ENCODE measurements at regions not wholly inside any gene's neighbourhood (a gene's known extent, or its start where the extent isn't known, plus 50 kb on each side); places are given as distances from the start of the nearest gene placed in this dataset.
A peak's percentile ranks its signal among the peaks of the same experiment; 100 is the strongest.

DNA sequence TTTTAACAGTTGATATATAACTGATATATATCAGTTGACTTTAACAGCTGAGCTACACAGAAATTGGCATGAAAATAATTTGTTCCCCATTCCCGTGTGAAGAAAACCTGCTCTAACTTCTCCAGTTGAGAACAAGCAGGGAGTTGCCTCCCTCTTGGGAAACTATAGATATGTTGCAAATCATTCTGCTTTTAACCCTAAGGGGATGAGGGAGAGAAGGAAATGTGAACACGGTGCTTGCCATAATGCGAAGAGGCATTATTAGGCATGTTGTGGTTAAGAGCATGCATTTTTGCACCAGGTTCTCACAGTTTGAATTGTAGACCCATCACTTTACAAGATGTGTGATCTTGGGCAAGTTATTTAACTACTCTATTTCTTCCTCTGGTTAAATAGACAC is 453.7 kb downstream of the TENT5A start:
- TF ChIP-seq, protein P1, sequence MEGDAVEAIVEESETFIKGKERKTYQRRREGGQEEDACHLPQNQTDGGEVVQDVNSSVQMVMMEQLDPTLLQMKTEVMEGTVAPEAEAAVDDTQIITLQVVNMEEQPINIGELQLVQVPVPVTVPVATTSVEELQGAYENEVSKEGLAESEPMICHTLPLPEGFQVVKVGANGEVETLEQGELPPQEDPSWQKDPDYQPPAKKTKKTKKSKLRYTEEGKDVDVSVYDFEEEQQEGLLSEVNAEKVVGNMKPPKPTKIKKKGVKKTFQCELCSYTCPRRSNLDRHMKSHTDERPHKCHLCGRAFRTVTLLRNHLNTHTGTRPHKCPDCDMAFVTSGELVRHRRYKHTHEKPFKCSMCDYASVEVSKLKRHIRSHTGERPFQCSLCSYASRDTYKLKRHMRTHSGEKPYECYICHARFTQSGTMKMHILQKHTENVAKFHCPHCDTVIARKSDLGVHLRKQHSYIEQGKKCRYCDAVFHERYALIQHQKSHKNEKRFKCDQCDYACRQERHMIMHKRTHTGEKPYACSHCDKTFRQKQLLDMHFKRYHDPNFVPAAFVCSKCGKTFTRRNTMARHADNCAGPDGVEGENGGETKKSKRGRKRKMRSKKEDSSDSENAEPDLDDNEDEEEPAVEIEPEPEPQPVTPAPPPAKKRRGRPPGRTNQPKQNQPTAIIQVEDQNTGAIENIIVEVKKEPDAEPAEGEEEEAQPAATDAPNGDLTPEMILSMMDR (conservative IDR thresholded peaks at IDR 0.05) = no peak
- Mint-ChIP-seq H3K27ac (no peak overlapping the region), H3K4me1 (ENCODE audit: unreplicated experiment) (no peaks in the 10 kb centered on the region), H3K36me3 (no peaks in the 10 kb centered on the region), H3K9me3 (no peaks in the 10 kb centered on the region), H3K4me3 (no peak overlapping the region), H3K27me3 (no peaks in the 10 kb centered on the region)
- no peak for DNase-seq (ENCODE audit: extremely low spot score, unreplicated experiment)

DNA sequence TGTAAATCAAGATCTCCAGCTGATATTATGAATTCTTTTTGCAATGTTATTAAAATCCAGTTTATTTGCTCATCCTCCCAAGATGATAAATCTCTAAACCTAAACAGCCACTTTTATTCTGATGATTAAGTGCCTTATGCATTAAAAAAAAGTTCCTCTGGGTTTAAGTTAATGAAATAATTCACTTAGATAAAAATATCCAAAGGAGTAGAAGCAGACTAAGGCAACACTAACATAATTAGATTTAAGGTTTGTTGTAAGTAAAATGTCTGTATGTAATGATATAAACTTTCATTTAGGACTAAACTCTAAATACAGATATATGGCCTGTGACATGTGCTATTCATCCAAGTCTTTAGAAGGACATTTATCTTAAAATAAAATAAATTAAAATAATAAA is 457.2 kb downstream of the TENT5A start:
- Mint-ChIP-seq H3K36me3 (no peaks in the 10 kb centered on the region), H3K27ac (no peak overlapping the region), H3K4me1 (ENCODE audit: unreplicated experiment) (no peaks in the 10 kb centered on the region), H3K9me3 (no peaks in the 10 kb centered on the region), H3K4me3 (no peak overlapping the region), H3K27me3 (no peaks in the 10 kb centered on the region)
- DNase-seq (ENCODE audit: extremely low spot score, unreplicated experiment) = no peak
- TF ChIP-seq, protein P1 (conservative IDR thresholded peaks at IDR 0.05) = no peak

DNA sequence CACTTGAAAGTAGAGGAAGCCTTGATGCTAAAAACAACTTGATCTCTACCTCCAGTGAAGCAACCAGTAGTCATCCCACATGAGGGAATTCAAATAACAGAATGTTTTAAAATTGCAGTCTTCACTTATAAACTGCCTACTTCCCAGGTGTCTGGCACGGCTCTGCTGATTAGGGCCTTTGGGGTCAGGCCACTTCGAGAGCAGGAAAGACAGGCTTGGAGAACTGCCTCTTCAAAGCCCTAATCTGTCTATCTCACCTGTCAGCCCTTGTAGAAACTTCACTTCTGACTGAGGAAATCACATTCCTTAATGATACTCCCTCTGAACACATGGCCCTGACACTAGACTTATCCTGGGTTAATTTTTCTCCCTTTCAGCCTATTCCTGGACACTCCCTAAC is 458.6 kb downstream of the TENT5A start:
- Mint-ChIP-seq H3K27me3 (no peaks in the 10 kb centered on the region), H3K9me3 (no peaks in the 10 kb centered on the region), H3K4me3 (no peak overlapping the region), H3K36me3 (no peaks in the 10 kb centered on the region), H3K4me1 (ENCODE audit: unreplicated experiment) (no peaks in the 10 kb centered on the region), H3K27ac (peak overlapping the region; percentile 77)
- DNase-seq (ENCODE audit: extremely low spot score, unreplicated experiment) = no peak
- TF ChIP-seq, protein P1 (conservative IDR thresholded peaks at IDR 0.05) = no peak

DNA sequence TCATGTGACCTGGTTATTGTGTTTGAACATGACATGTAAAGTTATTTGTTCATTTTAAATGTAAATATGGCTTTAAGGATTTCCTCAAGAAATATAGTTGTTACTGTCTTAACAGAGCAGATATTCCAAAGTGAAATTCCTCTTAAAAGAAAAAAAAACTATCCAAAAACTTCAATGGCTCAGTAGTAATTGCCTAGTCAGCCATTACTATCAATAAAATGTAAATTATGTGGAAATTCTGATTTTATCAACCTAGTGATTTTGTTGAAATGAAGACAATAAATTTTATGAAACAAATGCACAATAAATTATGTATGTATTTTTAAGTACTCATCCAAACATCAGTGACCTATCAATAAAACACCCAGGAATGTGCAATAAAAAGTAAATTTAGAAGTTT is 463.3 kb downstream of the TENT5A start:
- H3K4me1 Mint-ChIP-seq (ENCODE audit: unreplicated experiment) = no peaks in the 10 kb centered on the region
- no peak for DNase-seq (ENCODE audit: extremely low spot score, unreplicated experiment)
- H3K36me3 Mint-ChIP-seq = no peaks in the 10 kb centered on the region
- no peak overlapping the region for H3K4me3 Mint-ChIP-seq
- H3K27ac Mint-ChIP-seq = no peak overlapping the region
- TF ChIP-seq, protein P1 (conservative IDR thresholded peaks at IDR 0.05) = no peak
- no peaks in the 10 kb centered on the region for H3K9me3 Mint-ChIP-seq
- H3K27me3 Mint-ChIP-seq = no peaks in the 10 kb centered on the region

DNA sequence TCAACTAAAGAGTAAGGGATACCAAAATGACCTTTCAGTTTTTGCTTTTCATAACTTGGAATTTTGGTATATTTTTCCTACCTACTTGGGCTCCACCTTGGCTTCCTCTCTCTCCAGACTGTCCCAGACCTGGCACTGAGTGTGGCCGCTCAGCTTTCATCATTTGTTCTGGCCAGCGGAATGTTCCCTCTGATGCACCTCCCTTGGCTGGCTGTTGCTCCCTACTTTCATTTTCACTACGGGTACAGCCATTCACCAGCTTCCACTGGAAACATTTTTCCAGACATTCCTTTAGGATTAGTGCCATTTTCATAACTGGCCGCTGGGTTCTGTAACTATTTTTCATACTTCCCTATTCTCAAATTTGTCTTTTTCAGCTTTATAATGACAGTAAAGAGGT is 487.4 kb downstream of the TENT5A start:
- TF ChIP-seq, protein P1 (conservative IDR thresholded peaks at IDR 0.05) = no peak
- Mint-ChIP-seq H3K4me3 (no peak overlapping the region), H3K9me3 (no peaks in the 10 kb centered on the region), H3K4me1 (ENCODE audit: unreplicated experiment) (no peaks in the 10 kb centered on the region), H3K27me3 (no peaks in the 10 kb centered on the region), H3K36me3 (no peaks in the 10 kb centered on the region), H3K27ac (no peak overlapping the region)
- DNase-seq (ENCODE audit: extremely low spot score, unreplicated experiment) = no peak

DNA sequence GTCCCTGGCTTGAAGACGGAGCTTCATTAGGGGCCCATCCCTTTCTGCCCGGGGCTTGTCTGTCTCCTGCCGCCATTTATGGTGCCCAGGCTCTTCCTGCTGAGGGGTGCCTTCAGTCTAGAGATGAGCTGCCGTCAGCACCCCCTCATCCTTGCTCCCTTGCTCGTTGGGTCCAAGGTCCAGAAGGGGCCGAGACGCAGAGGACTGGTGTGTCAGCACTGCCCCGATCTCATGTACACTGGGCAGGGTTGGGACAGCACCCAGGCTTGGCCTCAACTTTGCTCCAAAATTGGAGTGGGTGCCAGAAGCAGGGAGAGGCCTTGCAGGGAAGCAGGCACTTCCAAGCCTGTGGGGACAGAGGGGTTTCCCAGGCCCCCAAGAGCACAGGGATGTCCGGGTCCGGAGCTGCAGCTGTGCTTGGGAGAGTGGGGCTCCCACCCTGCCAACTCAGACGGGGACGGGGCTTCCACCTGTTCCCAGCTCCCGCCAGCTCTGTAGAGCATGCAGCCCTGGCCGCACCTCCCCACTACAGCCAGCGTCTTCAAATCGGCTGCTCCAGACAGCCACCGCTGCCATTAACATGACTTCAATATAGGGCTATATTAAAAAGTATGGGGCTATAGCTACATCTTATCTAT is 488.8 kb downstream of the TENT5A start:
- no peak for DNase-seq (ENCODE audit: extremely low spot score, unreplicated experiment)
- peaks cover 3% of the 10 kb centered on the region for H3K27me3 Mint-ChIP-seq
- H3K27ac Mint-ChIP-seq = no peak overlapping the region
- no peak overlapping the region for H3K4me3 Mint-ChIP-seq
- TF ChIP-seq, protein P1 (conservative IDR thresholded peaks at IDR 0.05) = no peak
- H3K36me3 Mint-ChIP-seq = no peaks in the 10 kb centered on the region
- no peaks in the 10 kb centered on the region for H3K4me1 Mint-ChIP-seq (ENCODE audit: unreplicated experiment)
- H3K9me3 Mint-ChIP-seq = no peaks in the 10 kb centered on the region
